ENCODE measurements at regions not wholly inside any gene's neighbourhood (a gene's known extent, or its start where the extent isn't known, plus 50 kb on each side); places are given as distances from the start of the nearest gene placed in this dataset.

GRCh38 chr5:58227858-58228257, 232.0 kb downstream of the PLK2 start:
- H3K4me3 ChIP-seq (ENCODE audit: low read depth, poor library complexity, severe bottlenecking): no peak overlapping the region
- 81 to 82% methylated on average over 3 of the region's 3 CpGs for WGBS, 2 donors
- intact Hi-C loops (cut with DNase I; ENCODE audit: low total_unique reads): no loop called here
- no peak for DNase-seq (ENCODE audit: low spot score in 2 of 2)
- TF ChIP-seq CTCF (IDR thresholded peaks at IDR 0.05) (no peak), POLR2A (IDR thresholded peaks at IDR 0.05) (no peak)

- intact Hi-C loops (cut with DNase I; ENCODE audit: low total_unique reads): no loop called here
- TF ChIP-seq CTCF (IDR thresholded peaks at IDR 0.05) (no peak), POLR2A (IDR thresholded peaks at IDR 0.05) (no peak)
- H3K4me3 ChIP-seq (ENCODE audit: low read depth, poor library complexity, severe bottlenecking): no peak overlapping the region
- 22 to 31% methylated on average over 5 of the region's 5 CpGs for WGBS, 2 donors
- DNase-seq (ENCODE audit: low spot score in 2 of 2): no peak
Measured at GRCh38 chr5:58224661-58225060, 235.2 kb downstream of the PLK2 start.

GRCh38 chr5:58224221-58224620, 235.7 kb downstream of the PLK2 start:
- WGBS, 2 donors: 54 to 55% methylated on average over 4 of the region's 4 CpGs
- intact Hi-C loops (cut with DNase I; ENCODE audit: low total_unique reads): no loop called here

DNA sequence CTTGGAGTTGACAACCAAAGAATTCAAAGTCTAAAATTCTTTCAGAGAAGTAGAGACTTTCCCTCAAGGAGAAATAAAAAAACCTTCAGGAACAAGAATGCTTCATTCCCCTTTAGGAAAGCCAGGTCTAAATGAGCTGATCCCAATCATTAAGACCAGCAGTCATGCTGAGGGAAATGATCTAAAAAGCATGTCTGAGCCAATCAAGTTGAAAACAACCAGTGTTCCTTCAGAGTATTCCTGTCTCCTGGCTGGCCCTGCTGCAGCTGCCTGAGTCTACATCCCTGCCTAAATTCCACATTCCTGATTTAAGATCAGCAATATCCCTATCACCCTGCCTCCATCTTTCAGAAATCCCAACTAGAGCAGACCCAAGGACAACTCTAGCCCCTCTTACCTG, 244.5 kb downstream of the PLK2 start:
- intact Hi-C loops (cut with DNase I; ENCODE audit: low total_unique reads): no loop called here
- H3K4me3 ChIP-seq (ENCODE audit: low read depth, poor library complexity, severe bottlenecking): no peak overlapping the region
- TF ChIP-seq POLR2A (IDR thresholded peaks at IDR 0.05): no peak
- TF ChIP-seq CTCF (IDR thresholded peaks at IDR 0.05): no peak
- no peak for DNase-seq (ENCODE audit: low spot score in 2 of 2)

More at GRCh38 chr5:58224221-58224620, 235.7 kb downstream of the PLK2 start:
- no peak for TF ChIP-seq POLR2A (IDR thresholded peaks at IDR 0.05)
- no peak for TF ChIP-seq CTCF (IDR thresholded peaks at IDR 0.05)
- H3K4me3 ChIP-seq (ENCODE audit: low read depth, poor library complexity, severe bottlenecking): no peak overlapping the region
- DNase-seq (ENCODE audit: low spot score in 2 of 2): no peak

- no peak for DNase-seq (ENCODE audit: low spot score in 2 of 2)
- 87 to 92% methylated on average over 1 of the region's 1 CpG for WGBS, 2 donors
- TF ChIP-seq POLR2A (IDR thresholded peaks at IDR 0.05) (no peak), CTCF (IDR thresholded peaks at IDR 0.05) (no peak)
- no peak overlapping the region for H3K4me3 ChIP-seq (ENCODE audit: low read depth, poor library complexity, severe bottlenecking)
- intact Hi-C loops (cut with DNase I; ENCODE audit: low total_unique reads): no loop called here
Measured at GRCh38 chr5:58211441-58211840, 248.4 kb downstream of the PLK2 start.

- H3K4me3 ChIP-seq (ENCODE audit: low read depth, poor library complexity, severe bottlenecking): no peak overlapping the region
- no peak for DNase-seq (ENCODE audit: low spot score in 2 of 2)
- WGBS, 2 donors: 89% methylated on average over 7 of the region's 7 CpGs
- intact Hi-C loops (cut with DNase I; ENCODE audit: low total_unique reads): no loop called here
- no peak for TF ChIP-seq CTCF (IDR thresholded peaks at IDR 0.05)
- TF ChIP-seq POLR2A (IDR thresholded peaks at IDR 0.05): no peak
Measured at GRCh38 chr5:58208674-58209073, 251.2 kb downstream of the PLK2 start.

Data from lower leg skin (tissue), 4 donors.